ENCODE measurements at regions not wholly inside any gene's neighbourhood (a gene's known extent, or its start where the extent isn't known, plus 50 kb on each side); places are given as distances from the start of the nearest gene placed in this dataset.

DNA sequence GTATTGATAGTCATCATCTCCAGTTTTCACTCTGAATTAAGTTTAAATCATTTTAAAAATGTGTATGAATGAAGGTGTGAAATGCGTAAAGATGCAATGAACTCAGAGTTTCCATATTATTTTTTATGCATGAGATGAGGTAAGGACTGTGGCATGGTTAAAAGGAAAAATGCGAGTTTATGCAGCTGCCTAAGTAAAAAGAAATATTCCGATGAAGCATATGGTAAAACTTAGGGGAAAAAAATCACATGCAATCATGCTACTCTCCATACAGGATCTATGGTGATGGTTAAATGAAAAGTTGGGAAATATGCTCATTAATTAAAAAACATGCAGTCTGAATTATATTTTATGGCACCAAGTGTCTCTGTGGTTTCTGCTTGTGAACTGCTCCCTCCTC lies 77.5 kb upstream of the SP8 start:
- Histone ChIP-seq H4K5ac (ENCODE audit: low read depth, low read length) (no peak overlapping the region), H3K4ac (ENCODE audit: low read depth, low read length) (no peak overlapping the region), H2BK120ac (ENCODE audit: low read depth, low read length) (no peak overlapping the region), H2BK5ac (ENCODE audit: low read depth, low read length, poor library complexity, severe bottlenecking) (no peak overlapping the region), H3K4me2 (ENCODE audit: low read depth, low read length) (no peak overlapping the region), H4K91ac (ENCODE audit: insufficient read depth, low read depth, low read length) (no peak overlapping the region), H3K27me3 (ENCODE audit: control insufficient read depth, insufficient read depth, low read length) (no peaks in the 10 kb centered on the region), H3K23ac (ENCODE audit: low read depth, low read length) (no peak overlapping the region), H2AK5ac (ENCODE audit: low read depth, low read length) (no peak overlapping the region), H3K56ac (ENCODE audit: extremely low read depth, insufficient read depth, low read length) (no peak overlapping the region), H4K20me1 (ENCODE audit: insufficient read depth, low read length) (no peaks in the 10 kb centered on the region), H3K36me3 (ENCODE audit: control insufficient read depth, insufficient read depth, low read length) (no peaks in the 10 kb centered on the region), H2BK15ac (ENCODE audit: low read depth, low read length) (no peak overlapping the region), H3K18ac (ENCODE audit: low read depth, low read length) (no peak overlapping the region), H2AFZ (replicated peaks; ENCODE audit: low read length, poor library complexity) (no peak overlapping the region), H3K9me1 (ENCODE audit: insufficient read depth, low read length) (no peaks in the 10 kb centered on the region), H4K8ac (ENCODE audit: low read depth in 2 of 2, low read length in 2 of 2) (no peak overlapping the region), H2AK9ac (replicated peaks; ENCODE audit: low read depth, low read length, poor library complexity) (no peak overlapping the region), H3K27ac (ENCODE audit: insufficient read depth, low read length) (no peak overlapping the region), H3K14ac (replicated peaks; ENCODE audit: low read depth, low read length) (no peak overlapping the region), H3K79me1 (ENCODE audit: low read depth in 1 of 2, low read length in 2 of 2) (no peaks in the 10 kb centered on the region), H3K4me1 (ENCODE audit: control insufficient read depth, insufficient read depth, low read length) (no peaks in the 10 kb centered on the region), H3K4me3 (ENCODE audit: insufficient read depth, low read depth, low read length) (no peak overlapping the region), H3K9me3 (ENCODE audit: control insufficient read depth, insufficient read depth, low read length) (no peaks in the 10 kb centered on the region), H3K9ac (ENCODE audit: low read depth, low read length) (no peak overlapping the region), H2BK20ac (ENCODE audit: low read depth, low read length) (no peak overlapping the region)
- intact Hi-C loops (cut with micrococcal nuclease) (no loop called here), dilution Hi-C loops (cut with HindIII; ENCODE audit: low sequenced_read_pairs, unreplicated experiment) (no loop called here), in situ Hi-C loops (cut with MboI; ENCODE audit: low sequenced_read_pairs) (no loop called here)
- CTCF ChIA-PET: no interaction called here
- TF ChIP-seq BHLHE40 (IDR thresholded peaks at IDR 0.05; ENCODE audit: low read depth, low read length) (no peak), NFE2L2 (IDR thresholded peaks at IDR 0.05; ENCODE audit: low read depth, low read length) (no peak), RCOR1 (IDR thresholded peaks at IDR 0.05; ENCODE audit: insufficient replicate concordance, low read length) (no peak), CEBPB (IDR thresholded peaks at IDR 0.05; ENCODE audit: low read depth, low read length) (no peak), SMC3 (IDR thresholded peaks at IDR 0.05; ENCODE audit: low read depth, low read length) (no peak), MXI1 (IDR thresholded peaks at IDR 0.05; ENCODE audit: borderline replicate concordance, low read depth, low read length) (no peak), MAFK (IDR thresholded peaks at IDR 0.05; ENCODE audit: low read depth, low read length) (no peak), MAZ (IDR thresholded peaks at IDR 0.05; ENCODE audit: borderline replicate concordance, low read depth, low read length) (no peak), FOS (IDR thresholded peaks at IDR 0.05; ENCODE audit: low read depth, low read length) (no peak), POLR2A (IDR thresholded peaks at IDR 0.05; ENCODE audit: low read depth, low read length) (no peak)
- TF ChIP-seq, protein P1, sequence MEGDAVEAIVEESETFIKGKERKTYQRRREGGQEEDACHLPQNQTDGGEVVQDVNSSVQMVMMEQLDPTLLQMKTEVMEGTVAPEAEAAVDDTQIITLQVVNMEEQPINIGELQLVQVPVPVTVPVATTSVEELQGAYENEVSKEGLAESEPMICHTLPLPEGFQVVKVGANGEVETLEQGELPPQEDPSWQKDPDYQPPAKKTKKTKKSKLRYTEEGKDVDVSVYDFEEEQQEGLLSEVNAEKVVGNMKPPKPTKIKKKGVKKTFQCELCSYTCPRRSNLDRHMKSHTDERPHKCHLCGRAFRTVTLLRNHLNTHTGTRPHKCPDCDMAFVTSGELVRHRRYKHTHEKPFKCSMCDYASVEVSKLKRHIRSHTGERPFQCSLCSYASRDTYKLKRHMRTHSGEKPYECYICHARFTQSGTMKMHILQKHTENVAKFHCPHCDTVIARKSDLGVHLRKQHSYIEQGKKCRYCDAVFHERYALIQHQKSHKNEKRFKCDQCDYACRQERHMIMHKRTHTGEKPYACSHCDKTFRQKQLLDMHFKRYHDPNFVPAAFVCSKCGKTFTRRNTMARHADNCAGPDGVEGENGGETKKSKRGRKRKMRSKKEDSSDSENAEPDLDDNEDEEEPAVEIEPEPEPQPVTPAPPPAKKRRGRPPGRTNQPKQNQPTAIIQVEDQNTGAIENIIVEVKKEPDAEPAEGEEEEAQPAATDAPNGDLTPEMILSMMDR (conservative IDR thresholded peaks at IDR 0.05; ENCODE audit: low read depth, low read length): no peak
- TF ChIP-seq, protein P2, sequence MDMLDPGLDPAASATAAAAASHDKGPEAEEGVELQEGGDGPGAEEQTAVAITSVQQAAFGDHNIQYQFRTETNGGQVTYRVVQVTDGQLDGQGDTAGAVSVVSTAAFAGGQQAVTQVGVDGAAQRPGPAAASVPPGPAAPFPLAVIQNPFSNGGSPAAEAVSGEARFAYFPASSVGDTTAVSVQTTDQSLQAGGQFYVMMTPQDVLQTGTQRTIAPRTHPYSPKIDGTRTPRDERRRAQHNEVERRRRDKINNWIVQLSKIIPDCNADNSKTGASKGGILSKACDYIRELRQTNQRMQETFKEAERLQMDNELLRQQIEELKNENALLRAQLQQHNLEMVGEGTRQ (IDR thresholded peaks at IDR 0.05; ENCODE audit: low read depth, low read length): no peak
- ATAC-seq (ENCODE audit: low read depth): no peak
- no CpG with 5 or more reads among the region's 3 CpGs for whole genome bisulfite sequencing, 2 experiments (ENCODE audit: extremely low coverage in 2 of 2, insufficient read length in 1 of 2)
- no TSS peak for BruUV-seq (replicated peaks)
- POLR2A ChIA-PET (ENCODE audit: unreplicated experiment): no interaction called here
- DNase-seq: no peak
